GM21619 (cell line): ENCODE measurements at regions not wholly inside any gene's neighbourhood (a gene's known extent, or its start where the extent isn't known, plus 50 kb on each side); places are given as distances from the start of the nearest gene placed in this dataset.
"Not testable (repeated sequence)": the region's sequence is repeated elsewhere in the genome, so short reads cannot be mapped to it uniquely, and the experiment has no call there.

ENCODE experiments used
- ATAC-seq: cut with Tn5 transposase; IDR thresholded peaks from one replicate; pipeline ENCODE4 v1.9.1; 2021; ENCODE audit not compliant: unreplicated experiment

GRCh38 chr9:110077925-110078324, 130.0 kb downstream of the C9orf152 start:
- ATAC-seq: no peak

- no peak for ATAC-seq
Observed at GRCh38 chr9:110078604-110079003, 129.4 kb downstream of the C9orf152 start.

GRCh38 chr9:110081395-110081794, 126.6 kb downstream of the C9orf152 start:
- no peak for ATAC-seq

- ATAC-seq: no peak
Observed at GRCh38 chr9:110083866-110084265, 124.1 kb downstream of the C9orf152 start.

GRCh38 chr9:110086537-110086936, 121.4 kb downstream of the C9orf152 start:
- ATAC-seq: no peak

GRCh38 chr9:110087605-110088004, 120.4 kb downstream of the C9orf152 start:
- ATAC-seq: no peak

- peak; percentile 42 for ATAC-seq
Observed at GRCh38 chr9:110088099-110088498, 119.9 kb downstream of the C9orf152 start.

- no peak for ATAC-seq
Observed at GRCh38 chr9:110089681-110090370, 118.1 kb downstream of the C9orf152 start.

- ATAC-seq: no peak
Observed at GRCh38 chr9:110092792-110093191, 115.2 kb downstream of the C9orf152 start.

GRCh38 chr9:110093417-110093816, 114.5 kb downstream of the C9orf152 start:
- ATAC-seq: no peak

- ATAC-seq: no peak
Observed at GRCh38 chr9:110093871-110094270, 114.1 kb downstream of the C9orf152 start.

GRCh38 chr9:110095161-110095595, 112.8 kb downstream of the C9orf152 start:
- no peak for ATAC-seq

- no peak for ATAC-seq
Observed at GRCh38 chr9:110095776-110096175, 112.2 kb downstream of the C9orf152 start.

GRCh38 chr9:110096674-110097073, 111.3 kb downstream of the C9orf152 start:
- not testable (repeated sequence) for ATAC-seq

- no peak for ATAC-seq
Observed at GRCh38 chr9:110099236-110100095, 108.5 kb downstream of the C9orf152 start.

- peak; percentile 92 for ATAC-seq
Observed at GRCh38 chr9:110101531-110102161, 106.3 kb downstream of the C9orf152 start.

GRCh38 chr9:110103257-110103656, 104.7 kb downstream of the C9orf152 start:
- ATAC-seq: no peak

- ATAC-seq: no peak
Observed at GRCh38 chr9:110104261-110104809, 103.6 kb downstream of the C9orf152 start.

- no peak for ATAC-seq
Observed at GRCh38 chr9:110105107-110105506, 102.9 kb downstream of the C9orf152 start.

GRCh38 chr9:110106661-110107060, 101.3 kb downstream of the C9orf152 start:
- no peak for ATAC-seq

GRCh38 chr9:110109333-110110092, 98.4 kb downstream of the C9orf152 start:
- ATAC-seq: no peak
